HG03432 (cell line): ENCODE measurements at regions not wholly inside any gene's neighbourhood (a gene's known extent, or its start where the extent isn't known, plus 50 kb on each side); places are given as distances from the start of the nearest gene placed in this dataset.

Source experiments
- ATAC-seq: cut with Tn5 transposase; IDR thresholded peaks from one replicate; pipeline ENCODE4 v1.9.1; 2021; ENCODE audit warnings: mild to moderate bottlenecking, moderate library complexity; ENCODE audit not compliant: unreplicated experiment

DNA sequence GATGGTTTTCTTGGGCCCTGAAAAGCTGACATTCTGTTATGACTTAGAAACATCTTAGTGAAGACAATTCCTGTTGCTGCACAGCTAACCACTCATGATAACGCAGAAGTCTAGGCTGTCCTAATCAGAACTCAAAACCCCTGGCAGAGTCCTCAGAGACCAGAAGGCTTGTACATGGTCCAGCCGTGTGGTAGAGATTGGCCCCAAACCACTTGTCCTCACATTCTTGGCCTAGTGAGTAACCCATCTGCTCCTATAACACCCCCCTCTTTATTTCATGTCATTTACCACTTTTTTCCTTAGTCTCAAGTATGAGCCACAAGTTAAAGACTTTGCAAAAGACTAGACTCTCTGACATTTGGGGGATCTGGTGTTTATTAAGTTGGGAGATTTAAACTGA, 116.5 kb upstream of the ADAMTS18 start:
- no peak for ATAC-seq

- ATAC-seq, result no peak
These were observed 118.3 kb upstream of the ADAMTS18 start for GRCh38 chr16:77553130-77553529.

DNA sequence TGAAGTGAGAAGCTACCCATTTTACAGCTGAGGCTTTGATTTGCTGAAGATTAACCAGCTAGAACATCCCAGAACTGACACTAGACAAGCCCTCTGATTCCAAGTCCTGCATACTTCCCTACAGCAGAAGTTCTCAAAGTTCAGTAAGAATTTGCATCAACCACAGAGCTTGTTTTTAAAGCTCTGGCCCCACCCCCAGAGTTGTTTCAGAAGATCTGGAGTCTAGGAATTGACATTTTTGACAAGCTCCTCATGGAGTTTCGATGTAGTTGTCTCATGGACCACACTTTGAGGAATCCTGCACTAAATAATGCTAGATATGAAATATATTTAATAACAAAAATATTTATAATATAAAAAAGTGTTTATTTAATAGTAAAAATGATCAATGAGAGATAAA, 120.3 kb upstream of the ADAMTS18 start:
- no peak for ATAC-seq

- no peak for ATAC-seq
These were observed 121.0 kb upstream of the ADAMTS18 start for GRCh38 chr16:77555791-77556190.

DNA sequence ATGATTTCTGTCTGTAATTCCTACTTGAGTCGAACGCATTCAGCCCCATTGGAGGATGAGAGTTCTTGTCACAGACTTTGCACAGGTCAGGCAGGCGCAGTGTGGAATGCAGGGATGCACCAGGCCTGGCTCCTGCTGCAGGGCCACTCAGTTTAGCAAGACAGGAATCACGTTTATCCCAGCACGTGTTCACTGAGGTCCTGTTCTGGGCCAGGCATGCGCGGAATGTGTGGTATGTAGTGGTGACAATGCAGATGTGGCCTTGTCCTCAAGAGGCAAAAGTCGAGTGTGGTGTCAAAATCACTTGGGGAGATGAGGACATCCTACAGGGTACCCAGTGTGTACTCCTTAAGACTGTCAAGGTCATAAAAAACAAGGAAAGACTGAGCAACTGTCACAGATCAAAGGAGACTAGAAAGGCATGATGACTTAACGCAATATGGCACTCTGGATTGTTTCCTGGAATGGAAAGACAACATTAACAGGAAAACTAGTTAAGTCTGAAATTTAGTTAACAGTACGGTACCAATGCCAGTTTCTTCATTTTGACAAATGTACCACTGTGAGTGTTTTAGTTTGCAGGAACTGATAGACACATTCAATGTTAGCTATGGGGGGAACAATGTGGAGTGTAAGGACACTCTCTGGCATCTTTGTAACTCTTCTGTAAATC, 121.5 kb upstream of the ADAMTS18 start:
- no peak for ATAC-seq

DNA sequence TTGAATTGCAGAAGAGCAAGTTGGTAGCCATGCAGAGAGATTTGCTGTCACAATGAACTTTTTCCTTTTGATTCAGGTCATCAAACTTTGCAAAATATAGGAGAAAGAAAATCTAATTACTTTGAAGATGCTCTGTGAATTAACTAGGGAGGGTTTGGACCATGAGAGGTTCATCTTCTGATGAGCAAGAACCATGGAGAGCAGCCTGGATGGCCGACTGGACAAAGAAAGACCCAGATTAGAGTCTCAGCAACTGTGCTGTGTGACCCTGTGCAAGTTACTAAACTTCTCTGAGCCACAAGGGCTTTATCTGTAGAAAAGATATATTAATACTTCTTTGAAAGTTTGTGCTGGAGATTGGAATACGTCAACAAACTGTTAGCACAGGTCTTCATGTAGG, 122.6 kb upstream of the ADAMTS18 start:
- ATAC-seq, result no peak

- no peak for ATAC-seq
These were observed 124.0 kb upstream of the ADAMTS18 start for GRCh38 chr16:77558786-77559185.

GRCh38 chr16:77562497-77562896, 127.7 kb upstream of the ADAMTS18 start:
- ATAC-seq, result no peak

DNA sequence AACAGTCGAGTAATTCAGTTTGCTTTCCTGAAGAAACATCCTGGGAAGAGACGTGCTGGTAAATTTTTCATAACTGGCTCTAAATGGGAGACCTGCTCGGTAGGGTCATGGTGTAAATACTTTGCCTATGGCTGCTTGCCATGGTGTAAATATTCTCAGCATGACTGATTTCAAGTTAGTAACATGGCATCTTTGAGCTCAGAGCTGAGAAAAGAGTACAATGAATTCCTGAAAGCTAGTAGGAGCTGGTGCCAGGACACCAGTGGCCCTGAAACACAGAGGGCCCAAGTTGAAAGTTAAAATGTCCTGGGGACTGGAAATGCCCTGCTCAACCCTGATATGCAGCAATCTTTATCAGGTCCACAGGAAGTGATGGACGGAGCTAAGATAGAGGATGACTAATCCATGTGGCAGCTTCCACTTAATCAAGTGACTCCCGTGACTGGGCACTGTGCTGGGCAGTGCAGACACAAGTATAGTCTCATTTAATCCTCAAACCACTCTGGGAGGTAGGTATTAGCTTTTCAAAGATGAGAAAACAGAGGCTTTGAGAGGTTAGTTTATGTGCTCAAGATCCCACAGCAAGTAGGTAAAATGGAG, 130.1 kb upstream of the ADAMTS18 start:
- no peak for ATAC-seq

DNA sequence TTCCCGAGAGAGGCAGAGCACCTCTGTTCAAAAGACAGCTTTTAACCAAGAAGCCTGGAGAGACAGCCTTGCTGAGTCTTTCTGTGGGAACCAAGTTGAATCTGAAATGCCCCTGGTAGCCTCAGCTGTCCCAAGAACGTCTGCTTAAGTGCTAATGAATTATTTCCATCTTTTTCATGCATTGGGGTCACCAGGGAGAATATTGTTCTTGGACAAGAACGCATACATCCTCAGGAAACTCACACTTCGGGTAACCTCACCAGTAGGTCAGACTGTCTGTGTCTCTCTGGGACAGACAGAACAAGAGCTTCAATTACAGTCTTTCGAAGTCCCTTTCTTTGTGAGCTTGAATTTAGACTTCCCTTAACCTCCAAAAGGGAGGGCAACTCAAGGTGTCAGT, 134.6 kb upstream of the ADAMTS18 start:
- ATAC-seq, result no peak

DNA sequence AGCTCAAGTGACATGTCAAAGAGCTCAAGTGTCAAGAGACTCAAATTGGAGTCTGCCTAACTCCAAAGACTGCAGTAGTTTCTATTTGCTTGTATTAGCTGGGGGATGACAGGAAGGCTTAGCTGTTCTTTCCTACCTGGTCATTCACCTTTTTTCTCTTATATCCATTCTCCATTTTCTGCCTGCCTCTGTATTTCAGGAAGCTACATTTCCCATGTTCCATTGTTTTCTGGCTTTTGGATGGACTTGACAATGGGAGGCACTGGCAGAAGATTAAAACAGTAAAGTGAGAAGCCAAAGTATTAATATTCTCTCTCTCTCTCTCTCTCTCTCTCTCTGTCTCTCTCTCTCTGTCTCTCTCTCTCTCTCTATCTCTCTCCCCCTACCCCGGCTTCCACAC, 135.7 kb upstream of the ADAMTS18 start:
- no peak for ATAC-seq

- no peak for ATAC-seq
These were observed 136.5 kb upstream of the ADAMTS18 start for GRCh38 chr16:77571115-77571862.

GRCh38 chr16:77574867-77575624, 140.2 kb upstream of the ADAMTS18 start:
- ATAC-seq, result no peak

GRCh38 chr16:77579351-77579891, 142.9 kb upstream of the NUDT7 start:
- ATAC-seq, result no peak

DNA sequence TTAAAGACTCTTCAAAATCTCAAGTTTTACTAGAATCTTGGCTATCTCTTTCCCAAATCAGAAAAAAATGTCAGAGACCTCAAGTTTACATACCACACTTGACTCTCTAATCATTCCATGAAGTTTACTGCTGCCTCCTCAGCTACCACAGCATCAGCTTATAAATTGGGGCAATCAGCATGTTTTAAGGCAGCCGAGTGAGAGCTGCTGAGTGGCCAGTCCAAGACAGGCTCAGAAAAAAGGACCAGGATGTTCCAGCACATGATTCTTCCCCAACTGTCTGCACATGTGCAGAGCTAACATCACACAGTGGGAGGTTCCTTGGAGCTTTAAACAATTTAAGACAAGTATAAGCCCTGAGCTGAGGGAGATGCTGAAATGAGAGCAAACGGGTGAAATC, 140.6 kb upstream of the NUDT7 start:
- no peak for ATAC-seq

- ATAC-seq, result peak; percentile 58
These were observed 138.0 kb upstream of the NUDT7 start for GRCh38 chr16:77584205-77584859.

- ATAC-seq, result no peak
These were observed 136.7 kb upstream of the NUDT7 start for GRCh38 chr16:77585379-77586251.

DNA sequence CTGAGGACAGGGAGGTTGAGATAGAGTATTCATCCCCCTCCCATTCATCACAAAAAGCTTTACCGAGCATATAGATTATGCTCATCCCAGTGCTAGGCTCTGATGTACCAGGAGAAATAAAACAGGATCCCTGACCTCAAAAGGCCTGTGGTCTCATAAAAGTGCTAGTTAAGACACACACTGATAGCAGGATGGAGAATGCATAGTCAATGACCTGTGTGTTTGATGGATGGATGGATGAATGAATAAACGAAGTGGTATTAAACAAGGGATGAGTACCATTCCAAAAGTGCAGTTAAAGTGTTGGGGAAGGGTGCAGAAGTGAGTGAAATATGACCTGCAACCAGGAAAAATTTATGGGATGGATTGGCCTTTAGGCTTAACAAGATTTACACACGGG, 133.9 kb upstream of the NUDT7 start:
- no peak for ATAC-seq

DNA sequence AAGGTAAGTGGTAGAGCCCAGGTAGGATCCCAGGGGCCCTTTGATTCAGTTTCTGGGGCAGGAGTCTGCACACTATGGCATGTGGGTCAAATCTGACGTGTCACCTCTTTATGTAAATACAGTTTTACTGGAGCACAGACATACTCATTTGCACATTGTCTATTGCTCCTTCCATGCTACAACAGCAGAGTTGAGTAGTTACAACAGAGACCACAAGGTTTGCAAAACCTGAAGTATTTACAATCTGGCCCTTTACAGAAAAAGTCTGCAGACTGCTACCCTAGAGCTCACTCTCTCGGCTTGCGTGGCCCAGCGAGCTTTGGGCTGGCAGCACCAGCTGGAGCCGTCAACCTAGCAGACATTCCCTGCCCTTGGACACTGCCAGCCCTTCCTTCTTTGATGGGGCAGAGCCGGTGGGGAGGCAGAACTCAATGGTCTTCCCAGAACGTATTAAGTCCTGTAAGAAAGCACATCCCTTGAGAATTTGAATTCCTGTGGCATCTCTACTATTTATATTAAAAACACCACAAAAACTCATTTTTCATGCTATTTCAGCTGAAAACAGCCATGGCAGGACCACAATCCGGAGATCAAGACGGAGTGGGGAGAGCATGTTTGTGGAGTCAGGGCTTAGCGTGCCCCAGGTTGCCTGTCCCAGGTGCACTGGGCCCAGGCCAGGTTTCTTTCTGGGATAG, 133.1 kb upstream of the NUDT7 start:
- no peak for ATAC-seq
